ENCODE measurements at regions not wholly inside any gene's neighbourhood (a gene's known extent, or its start where the extent isn't known, plus 50 kb on each side); places are given as distances from the start of the nearest gene placed in this dataset.

DNA sequence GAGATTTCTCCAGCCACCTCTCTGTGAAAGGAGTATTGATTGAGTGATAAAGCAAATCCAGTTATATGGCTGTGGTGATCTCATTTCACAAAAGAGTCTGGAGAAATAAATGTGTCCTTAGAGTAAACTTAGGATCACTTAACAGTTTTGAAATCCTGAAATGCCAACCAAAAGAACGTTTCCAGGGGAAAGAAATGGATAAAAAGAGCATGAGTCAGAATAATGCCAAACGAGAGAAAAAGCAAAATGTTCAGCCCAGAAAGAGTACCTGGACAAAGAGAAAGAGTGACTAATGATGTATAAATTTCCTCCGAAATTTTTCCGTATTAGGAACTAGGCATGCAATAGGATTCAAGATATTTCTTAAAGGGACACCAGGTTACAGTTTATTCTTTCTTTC lies 463.1 kb upstream of the CDH10 start:
- no peak for DNase-seq (ENCODE audit: low read depth in 1 of 2, low spot score in 1 of 2)
- Histone ChIP-seq H3K27ac (no peak overlapping the region), H3K9me3 (no peaks in the 10 kb centered on the region), H3K4me2 (peak overlapping the region; percentile 53), H3K4me3 (no peak overlapping the region), H3K4me1 (no peaks in the 10 kb centered on the region)
- TF ChIP-seq FOSB (CRISPR knock-in tag; IDR thresholded peaks at IDR 0.05), result no peak
- no peak for TF ChIP-seq EHMT2 (IDR thresholded peaks at IDR 0.05; ENCODE audit: low read depth)
- no peak for TF ChIP-seq RARB (CRISPR knock-in tag; IDR thresholded peaks at IDR 0.05)
- TF ChIP-seq RFX5 (IDR thresholded peaks at IDR 0.05), result no peak
- no peak for TF ChIP-seq MAX (IDR thresholded peaks at IDR 0.05)
- no peak for TF ChIP-seq HOXB5 (CRISPR knock-in tag; IDR thresholded peaks at IDR 0.05)
- no peak for TF ChIP-seq BHLHE40 (IDR thresholded peaks at IDR 0.05; ENCODE audit: low read depth, low read length)
- TF ChIP-seq TFCP2L1 (CRISPR knock-in tag; IDR thresholded peaks at IDR 0.05), result no peak
- TF ChIP-seq CBX8 (IDR thresholded peaks at IDR 0.05), result no peak
- TF ChIP-seq HEYL (CRISPR knock-in tag; IDR thresholded peaks at IDR 0.05), result no peak
- no peak for TF ChIP-seq EP300 (IDR thresholded peaks at IDR 0.05)
- CTCF ChIA-PET, result no interaction called here
- no peak for ATAC-seq
- POLR2A ChIA-PET, result no interaction called here
- 3% methylated on average over 4 of the region's 4 CpGs for WGBS (ENCODE audit: missing lambda C conversion rate)
- FAIRE-seq, result no peak

GRCh38 chr5:25099538-25099937 lies 454.8 kb upstream of the CDH10 start:
- no peaks in the 10 kb centered on the region for H3K9me3 ChIP-seq
- no peak overlapping the region for H3K4me2 ChIP-seq
- no peaks in the 10 kb centered on the region for H3K4me1 ChIP-seq
- no peak overlapping the region for H3K4me3 ChIP-seq
- FAIRE-seq (no peak), ATAC-seq (no peak), DNase-seq (ENCODE audit: low read depth in 1 of 2, low spot score in 1 of 2) (no peak)
- TF ChIP-seq, protein P1, sequence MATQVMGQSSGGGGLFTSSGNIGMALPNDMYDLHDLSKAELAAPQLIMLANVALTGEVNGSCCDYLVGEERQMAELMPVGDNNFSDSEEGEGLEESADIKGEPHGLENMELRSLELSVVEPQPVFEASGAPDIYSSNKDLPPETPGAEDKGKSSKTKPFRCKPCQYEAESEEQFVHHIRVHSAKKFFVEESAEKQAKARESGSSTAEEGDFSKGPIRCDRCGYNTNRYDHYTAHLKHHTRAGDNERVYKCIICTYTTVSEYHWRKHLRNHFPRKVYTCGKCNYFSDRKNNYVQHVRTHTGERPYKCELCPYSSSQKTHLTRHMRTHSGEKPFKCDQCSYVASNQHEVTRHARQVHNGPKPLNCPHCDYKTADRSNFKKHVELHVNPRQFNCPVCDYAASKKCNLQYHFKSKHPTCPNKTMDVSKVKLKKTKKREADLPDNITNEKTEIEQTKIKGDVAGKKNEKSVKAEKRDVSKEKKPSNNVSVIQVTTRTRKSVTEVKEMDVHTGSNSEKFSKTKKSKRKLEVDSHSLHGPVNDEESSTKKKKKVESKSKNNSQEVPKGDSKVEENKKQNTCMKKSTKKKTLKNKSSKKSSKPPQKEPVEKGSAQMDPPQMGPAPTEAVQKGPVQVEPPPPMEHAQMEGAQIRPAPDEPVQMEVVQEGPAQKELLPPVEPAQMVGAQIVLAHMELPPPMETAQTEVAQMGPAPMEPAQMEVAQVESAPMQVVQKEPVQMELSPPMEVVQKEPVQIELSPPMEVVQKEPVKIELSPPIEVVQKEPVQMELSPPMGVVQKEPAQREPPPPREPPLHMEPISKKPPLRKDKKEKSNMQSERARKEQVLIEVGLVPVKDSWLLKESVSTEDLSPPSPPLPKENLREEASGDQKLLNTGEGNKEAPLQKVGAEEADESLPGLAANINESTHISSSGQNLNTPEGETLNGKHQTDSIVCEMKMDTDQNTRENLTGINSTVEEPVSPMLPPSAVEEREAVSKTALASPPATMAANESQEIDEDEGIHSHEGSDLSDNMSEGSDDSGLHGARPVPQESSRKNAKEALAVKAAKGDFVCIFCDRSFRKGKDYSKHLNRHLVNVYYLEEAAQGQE (IDR thresholded peaks at IDR 0.05), result no peak
- TF ChIP-seq ATOH8 (CRISPR knock-in tag; IDR thresholded peaks at IDR 0.05; ENCODE audit: low read depth) (no peak), EP300 (IDR thresholded peaks at IDR 0.05) (no peak), TP53 (CRISPR knock-in tag; IDR thresholded peaks at IDR 0.05) (no peak)
- ChIA-PET CTCF (no interaction called here), POLR2A (interaction anchor here (0.5 kb wide), 1 partner anchor 79 kb away, joined by 8 read pairs; no protein-coding TSS in a partner anchor)
- WGBS (ENCODE audit: missing lambda C conversion rate), result 22% methylated on average over 3 of the region's 3 CpGs
- H3K27ac ChIP-seq, result no peak overlapping the region

DNA sequence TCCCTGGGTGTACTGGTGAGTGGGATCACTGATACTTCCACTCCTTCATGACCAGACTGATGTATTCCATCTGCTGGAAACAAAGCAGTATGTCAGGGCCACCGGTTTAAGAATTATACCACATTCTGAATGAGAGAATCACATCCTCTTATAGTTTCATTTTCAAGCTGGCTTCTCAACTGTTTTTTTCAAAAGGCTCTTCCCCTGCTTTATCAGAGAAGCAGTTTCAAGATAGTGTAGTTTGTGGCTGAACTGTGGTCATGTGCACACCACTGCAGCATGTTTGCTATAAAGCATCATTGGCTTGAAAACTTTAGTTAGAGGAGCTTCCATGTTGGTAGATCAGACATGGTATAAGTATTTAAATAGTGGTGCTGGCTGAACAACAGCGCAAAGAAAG lies 450.5 kb upstream of the CDH10 start:
- WGBS (ENCODE audit: missing lambda C conversion rate), result 19% methylated on average over 2 of the region's 2 CpGs
- no peak for ATAC-seq
- ChIA-PET POLR2A (no interaction called here), CTCF (interaction anchor here (1.4 kb wide), 1 partner anchor 32 kb away, joined by 3 read pairs; no protein-coding TSS in a partner anchor)
- H3K9me3 ChIP-seq, result no peaks in the 10 kb centered on the region
- DNase-seq (ENCODE audit: low read depth in 1 of 2, low spot score in 1 of 2), result no peak
- FAIRE-seq, result no peak
- no peak overlapping the region for H3K4me2 ChIP-seq
- TF ChIP-seq HOXB13 (CRISPR knock-in tag; IDR thresholded peaks at IDR 0.05; ENCODE audit: low read depth) (no peak), FOSL2 (IDR thresholded peaks at IDR 0.05) (no peak), FOSL2 (CRISPR knock-in tag; IDR thresholded peaks at IDR 0.05) (no peak), HEYL (CRISPR knock-in tag; IDR thresholded peaks at IDR 0.05) (no peak), CEBPB (IDR thresholded peaks at IDR 0.05) (no peak), POLR2AphosphoS2 (conservative IDR thresholded peaks at IDR 0.05; ENCODE audit: low read length) (no peak)
- H3K4me3 ChIP-seq, result no peak overlapping the region
- no peak overlapping the region for H3K27ac ChIP-seq
- H3K4me1 ChIP-seq, result no peaks in the 10 kb centered on the region
